HuH-7.5 (cell line): ENCODE measurements at regions not wholly inside any gene's neighbourhood (a gene's known extent, or its start where the extent isn't known, plus 50 kb on each side); places are given as distances from the start of the nearest gene placed in this dataset.

ENCODE experiments used
- DNase-seq: peaks from one replicate; pipeline ENCODE4 v3.0.0; 2011; ENCODE audit warnings: low spot score

- no peak for DNase-seq
Measured at GRCh38 chr11:105189581-105189980, 50.0 kb upstream of the CARD18 start.
